Neutrophil (primary cell): ENCODE measurements at regions not wholly inside any gene's neighbourhood (a gene's known extent, or its start where the extent isn't known, plus 50 kb on each side); places are given as distances from the start of the nearest gene placed in this dataset.

Experiments
- H3K27ac ChIP-seq: fragments of 200-600 bp; sonication (generic); 2 replicates; pipeline ENCODE4 v1.5.1; 2016; ENCODE audit warnings: mild to moderate bottlenecking, moderate library complexity
- H3K27me3 ChIP-seq: fragments of 200-600 bp; sonication (generic); 2 replicates; pipeline ENCODE4 v1.6.0; 2016; ENCODE audit warnings: mild to moderate bottlenecking
- H3K36me3 ChIP-seq: fragments of 200-600 bp; sonication (generic); 2 replicates; pipeline ENCODE4 v1.5.1; 2017
- H3K4me1 ChIP-seq, 2 experiments: fragments of 200-600 bp in 1 of 2; sonication (generic) in 1 of 2; 1 replicate in 1 of 2; 2 replicates in 1 of 2; pipeline versions ENCODE4 v1.5.1 to v1.6.1; 2013 to 2016; ENCODE audit warnings: low read depth in 1 of 2, low read length in 1 of 2, mild to moderate bottlenecking in 1 of 2, moderate library complexity in 1 of 2; ENCODE audit not compliant: control insufficient read depth in 1 of 2, insufficient read depth in 1 of 2
- H3K4me3 ChIP-seq, 2 experiments: fragments of 200-600 bp in 1 of 2; sonication (generic) in 1 of 2; 1 replicate in 1 of 2; 2 replicates in 1 of 2; pipeline ENCODE4 v1.5.1; 2013 to 2016; ENCODE audit warnings: low read depth in 1 of 2, low read length in 1 of 2, mild to moderate bottlenecking in 1 of 2, moderate library complexity in 1 of 2
- H3K9me3 ChIP-seq: fragments of 200-600 bp; sonication (generic); 2 replicates; pipeline ENCODE4 v1.5.1; 2016
- TF ChIP-seq, protein P1 (sequence below): fragments of 200-600 bp; sonication (generic); IDR thresholded peaks from 2 replicates; pipeline ENCODE4 v1.5.1; 2016; ENCODE audit warnings: antibody characterized with exemption

DNA sequence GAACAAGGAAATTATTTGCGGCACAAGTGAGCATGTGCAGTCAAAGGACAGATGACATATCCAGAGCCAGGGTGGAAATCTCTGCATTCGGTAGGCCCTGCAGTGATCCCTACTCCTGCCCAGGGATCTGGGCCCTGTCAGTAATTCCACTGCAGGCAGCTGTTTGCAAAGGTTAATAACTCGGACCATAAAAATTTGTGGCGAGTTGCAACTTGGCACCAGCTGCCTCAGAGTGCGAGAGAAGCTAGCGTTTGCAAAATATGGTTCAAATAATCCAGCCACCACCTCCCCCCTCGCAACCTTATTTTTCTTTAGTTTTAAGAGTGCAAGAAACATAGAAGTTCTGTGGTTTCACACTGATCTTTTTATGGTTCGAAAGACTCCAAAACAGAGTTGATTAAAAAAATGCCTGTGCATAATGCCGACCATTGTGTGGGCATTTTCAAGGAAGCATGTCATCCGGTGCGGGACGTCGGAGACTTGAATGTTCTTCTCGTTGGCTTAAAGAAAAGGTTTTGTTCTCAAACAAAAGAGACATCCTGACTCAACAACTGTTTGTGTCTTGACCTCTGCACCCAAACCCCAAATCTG is 224.5 kb downstream of the BCL11B start:
- Histone ChIP-seq H3K4me1 (no peaks in the 10 kb centered on the region), H3K27me3 (no peaks in the 10 kb centered on the region), H3K27ac (no peak overlapping the region), H3K9me3 (no peaks in the 10 kb centered on the region), H3K4me3 (no peak overlapping the region), H3K36me3 (no peaks in the 10 kb centered on the region)
- TF ChIP-seq, protein P1, sequence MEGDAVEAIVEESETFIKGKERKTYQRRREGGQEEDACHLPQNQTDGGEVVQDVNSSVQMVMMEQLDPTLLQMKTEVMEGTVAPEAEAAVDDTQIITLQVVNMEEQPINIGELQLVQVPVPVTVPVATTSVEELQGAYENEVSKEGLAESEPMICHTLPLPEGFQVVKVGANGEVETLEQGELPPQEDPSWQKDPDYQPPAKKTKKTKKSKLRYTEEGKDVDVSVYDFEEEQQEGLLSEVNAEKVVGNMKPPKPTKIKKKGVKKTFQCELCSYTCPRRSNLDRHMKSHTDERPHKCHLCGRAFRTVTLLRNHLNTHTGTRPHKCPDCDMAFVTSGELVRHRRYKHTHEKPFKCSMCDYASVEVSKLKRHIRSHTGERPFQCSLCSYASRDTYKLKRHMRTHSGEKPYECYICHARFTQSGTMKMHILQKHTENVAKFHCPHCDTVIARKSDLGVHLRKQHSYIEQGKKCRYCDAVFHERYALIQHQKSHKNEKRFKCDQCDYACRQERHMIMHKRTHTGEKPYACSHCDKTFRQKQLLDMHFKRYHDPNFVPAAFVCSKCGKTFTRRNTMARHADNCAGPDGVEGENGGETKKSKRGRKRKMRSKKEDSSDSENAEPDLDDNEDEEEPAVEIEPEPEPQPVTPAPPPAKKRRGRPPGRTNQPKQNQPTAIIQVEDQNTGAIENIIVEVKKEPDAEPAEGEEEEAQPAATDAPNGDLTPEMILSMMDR: no peak

DNA sequence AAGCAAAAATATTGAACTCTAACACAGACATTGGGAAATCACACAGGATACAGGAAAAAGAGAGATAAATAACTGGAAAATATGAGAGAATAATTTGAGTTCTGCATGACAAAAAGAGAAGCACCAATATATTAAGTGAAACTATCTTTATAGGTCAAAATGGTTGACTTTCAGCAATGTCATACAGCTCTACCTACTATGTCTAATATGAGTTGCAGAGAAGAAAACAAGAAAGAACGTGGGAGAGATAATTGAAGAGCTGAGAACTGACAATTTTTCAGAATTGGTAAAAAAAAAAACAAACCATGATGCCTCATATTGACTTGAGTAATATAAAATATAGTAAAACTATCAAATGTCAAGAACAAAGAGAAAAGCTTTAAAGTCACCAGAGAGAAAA is 221.7 kb downstream of the BCL11B start:
- no peak overlapping the region for H3K4me3 ChIP-seq
- H3K36me3 ChIP-seq: no peaks in the 10 kb centered on the region
- no peaks in the 10 kb centered on the region for H3K9me3 ChIP-seq
- no peaks in the 10 kb centered on the region for H3K27me3 ChIP-seq
- H3K4me1 ChIP-seq: no peaks in the 10 kb centered on the region
- no peak overlapping the region for H3K27ac ChIP-seq
- TF ChIP-seq, protein P1: no peak

DNA sequence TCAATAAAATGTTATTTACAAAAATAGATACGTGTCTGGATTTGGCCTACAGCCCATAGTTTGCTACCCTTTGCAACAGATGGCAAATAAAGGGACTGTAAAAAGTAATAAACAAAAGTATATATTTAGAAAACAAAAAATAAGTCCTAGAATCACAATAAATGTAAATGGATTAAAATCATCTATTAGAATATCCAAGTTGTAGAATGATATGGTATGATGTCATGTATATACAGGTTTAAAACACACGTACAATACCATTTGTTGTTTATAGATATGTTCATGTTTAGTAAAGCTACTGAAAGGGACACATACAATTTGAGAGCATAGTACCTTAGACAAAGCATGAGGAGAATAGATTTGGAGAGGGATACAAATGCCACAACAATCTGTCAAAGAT is 219.5 kb downstream of the BCL11B start:
- Histone ChIP-seq H3K9me3 (no peaks in the 10 kb centered on the region), H3K27ac (no peak overlapping the region), H3K27me3 (no peaks in the 10 kb centered on the region), H3K36me3 (peaks cover 6% of the 10 kb centered on the region), H3K4me3 (no peak overlapping the region), H3K4me1 (no peaks in the 10 kb centered on the region)
- TF ChIP-seq, protein P1: no peak

DNA sequence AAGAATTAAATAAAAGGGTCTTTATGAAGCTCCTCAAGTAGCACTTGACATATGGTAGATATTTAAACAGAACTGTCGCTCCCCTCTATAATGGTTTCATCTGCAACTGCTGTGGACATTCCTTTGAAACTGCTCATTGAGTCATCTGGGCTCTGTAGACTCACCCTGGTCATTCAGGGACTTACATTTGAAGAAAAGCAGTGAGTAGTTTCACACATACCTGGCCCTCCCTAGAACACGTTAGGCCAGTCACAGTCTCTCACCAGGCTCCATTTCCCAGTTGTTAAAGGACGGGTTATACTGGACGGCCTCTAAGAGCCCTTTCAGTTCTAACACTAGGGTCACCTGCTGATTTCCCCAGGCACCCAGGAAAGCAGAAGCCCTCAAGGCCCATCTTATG is 217.0 kb downstream of the BCL11B start:
- no peak overlapping the region for H3K27ac ChIP-seq

DNA sequence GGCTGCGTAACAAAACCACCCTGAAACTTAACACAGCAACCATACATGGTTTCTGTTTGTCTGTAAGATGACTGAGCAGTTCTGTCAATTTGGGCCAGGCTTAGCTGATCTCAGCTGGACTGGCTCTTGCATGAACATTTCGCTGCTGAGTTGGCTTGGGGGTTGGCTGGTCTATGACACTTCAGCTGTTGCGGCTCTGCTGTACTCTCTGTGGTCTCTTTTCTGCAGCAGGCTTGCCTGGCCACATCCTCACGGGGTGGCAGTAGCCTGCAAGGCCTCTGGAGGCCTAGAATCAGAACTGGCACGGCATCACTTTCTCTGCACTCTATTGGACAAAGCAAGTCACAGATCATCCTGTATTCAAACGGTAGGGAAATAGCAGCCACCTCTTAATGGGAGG is 216.2 kb downstream of the BCL11B start:
- H3K4me1 ChIP-seq: no peaks in the 10 kb centered on the region
- peaks cover 21% of the 10 kb centered on the region for H3K36me3 ChIP-seq
- no peaks in the 10 kb centered on the region for H3K27me3 ChIP-seq
- H3K4me3 ChIP-seq: no peak overlapping the region
- no peaks in the 10 kb centered on the region for H3K9me3 ChIP-seq
- no peak overlapping the region for H3K27ac ChIP-seq
- TF ChIP-seq, protein P1: no peak

More for the DNA sequence above, 217.0 kb downstream of the BCL11B start:
- H3K36me3 ChIP-seq: peaks cover 13% of the 10 kb centered on the region
- H3K4me1 ChIP-seq: no peaks in the 10 kb centered on the region
- TF ChIP-seq, protein P1: no peak
- H3K4me3 ChIP-seq: no peak overlapping the region
- H3K9me3 ChIP-seq: no peaks in the 10 kb centered on the region
- H3K27me3 ChIP-seq: no peaks in the 10 kb centered on the region
